ENCODE measurements at regions not wholly inside any gene's neighbourhood (a gene's known extent, or its start where the extent isn't known, plus 50 kb on each side); places are given as distances from the start of the nearest gene placed in this dataset.
"Not testable (repeated sequence)": the region's sequence is repeated elsewhere in the genome, so short reads cannot be mapped to it uniquely, and the experiment has no call there.

GRCh38 chr4:132266374-132266773 lies 882.7 kb upstream of the PCDH10 start:
- DNase-seq (ENCODE audit: low spot score), result no peak

GRCh38 chr4:132267321-132267720 lies 881.8 kb upstream of the PCDH10 start:
- DNase-seq (ENCODE audit: low spot score), result no peak

GRCh38 chr4:132269303-132269990 lies 879.6 kb upstream of the PCDH10 start:
- no peak for DNase-seq (ENCODE audit: low spot score)

GRCh38 chr4:132275583-132276121 lies 873.4 kb upstream of the PCDH10 start:
- no peak for DNase-seq (ENCODE audit: low spot score)

GRCh38 chr4:132276185-132276584 lies 872.9 kb upstream of the PCDH10 start:
- DNase-seq (ENCODE audit: low spot score), result no peak

- no peak for DNase-seq (ENCODE audit: low spot score)
Measured at GRCh38 chr4:132276989-132277388, 872.1 kb upstream of the PCDH10 start.

- no peak for DNase-seq (ENCODE audit: low spot score)
Measured at GRCh38 chr4:132281733-132282132, 867.4 kb upstream of the PCDH10 start.

GRCh38 chr4:132284910-132285426 lies 864.1 kb upstream of the PCDH10 start:
- no peak for DNase-seq (ENCODE audit: low spot score)

- DNase-seq (ENCODE audit: low spot score), result no peak
Measured at GRCh38 chr4:132297346-132297745, 851.7 kb upstream of the PCDH10 start.

- DNase-seq (ENCODE audit: low spot score), result no peak
Measured at GRCh38 chr4:132299841-132300240, 849.3 kb upstream of the PCDH10 start.

- no peak for DNase-seq (ENCODE audit: low spot score)
Measured at GRCh38 chr4:132312521-132312920, 836.6 kb upstream of the PCDH10 start.

- DNase-seq (ENCODE audit: low spot score), result no peak
Measured at GRCh38 chr4:132313852-132314251, 835.2 kb upstream of the PCDH10 start.

GRCh38 chr4:132316738-132317137 lies 832.4 kb upstream of the PCDH10 start:
- DNase-seq (ENCODE audit: low spot score), result no peak

GRCh38 chr4:132317923-132318322 lies 831.2 kb upstream of the PCDH10 start:
- no peak for DNase-seq (ENCODE audit: low spot score)

GRCh38 chr4:132328761-132329160 lies 820.3 kb upstream of the PCDH10 start:
- no peak for DNase-seq (ENCODE audit: low spot score)

- no peak for DNase-seq (ENCODE audit: low spot score)
Measured at GRCh38 chr4:132330994-132331393, 818.1 kb upstream of the PCDH10 start.

- DNase-seq (ENCODE audit: low spot score), result no peak
Measured at GRCh38 chr4:132332932-132333723, 816.0 kb upstream of the PCDH10 start.

- DNase-seq (ENCODE audit: low spot score), result no peak
Measured at GRCh38 chr4:132333724-132334047, 815.4 kb upstream of the PCDH10 start.

- DNase-seq (ENCODE audit: low spot score), result no peak
Measured at GRCh38 chr4:132334081-132334480, 815.0 kb upstream of the PCDH10 start.

GRCh38 chr4:132344924-132345828 lies 803.9 kb upstream of the PCDH10 start:
- DNase-seq (ENCODE audit: low spot score), result no peak

- no peak for DNase-seq (ENCODE audit: low spot score)
Measured at GRCh38 chr4:132346016-132346415, 803.1 kb upstream of the PCDH10 start.

- not testable (repeated sequence) for DNase-seq (ENCODE audit: low spot score)
Measured at GRCh38 chr4:132351606-132352005, 797.5 kb upstream of the PCDH10 start.

All from kidney capillary endothelial cell (primary cell).